ENCODE measurements at regions not wholly inside any gene's neighbourhood (a gene's known extent, or its start where the extent isn't known, plus 50 kb on each side); places are given as distances from the start of the nearest gene placed in this dataset.

- no peak for TF ChIP-seq CTCF (IDR thresholded peaks at IDR 0.05 in 4 of 5, conservative IDR thresholded peaks at IDR 0.05 in 1 of 5)
- no peak for TF ChIP-seq POLR2A (IDR thresholded peaks at IDR 0.05)
These were observed 603.9 kb upstream of the SLC35B3 start for GRCh38 chr6:9039258-9039657.

Measured in gastrocnemius medialis (tissue), 4 donors.